NCI-H345 (cell line): ENCODE measurements at regions not wholly inside any gene's neighbourhood (a gene's known extent, or its start where the extent isn't known, plus 50 kb on each side); places are given as distances from the start of the nearest gene placed in this dataset.

Experiments used
- DNase-seq: peaks from one replicate; lab custom pipeline; 2025; lab: John Stamatoyannopoulos, UW

DNA sequence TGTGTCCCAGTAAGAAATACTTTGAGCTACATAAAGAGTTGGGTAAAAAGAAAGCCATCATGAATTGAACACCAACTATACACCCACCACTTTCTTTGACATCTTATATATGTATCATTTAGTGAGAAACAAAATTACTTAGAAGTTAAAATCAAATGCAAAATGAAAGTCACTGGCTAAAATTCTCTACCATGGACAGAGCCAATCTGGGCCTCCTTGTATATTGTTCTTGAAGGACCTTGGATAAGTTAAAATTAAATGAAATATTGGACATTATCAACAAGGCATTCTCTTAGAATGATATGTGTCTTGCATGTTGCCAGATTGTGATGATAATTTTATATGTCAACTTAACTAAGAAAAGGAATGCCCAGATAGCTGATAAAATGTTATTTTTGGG, 64.2 kb upstream of the CHL1 start:
- no peak for DNase-seq

- DNase-seq: no peak
Observed at GRCh38 chr3:132904-133303, 63.7 kb upstream of the CHL1 start.

GRCh38 chr3:140748-141330, 55.7 kb upstream of the CHL1 start:
- no peak for DNase-seq
